ENCODE measurements at regions not wholly inside any gene's neighbourhood (a gene's known extent, or its start where the extent isn't known, plus 50 kb on each side); places are given as distances from the start of the nearest gene placed in this dataset.

- peaks cover 4% of the 10 kb centered on the region for H3K27me3 ChIP-seq (ENCODE audit: control insufficient read depth, insufficient read depth, low read length)
- DNase-seq (ENCODE audit: low read depth in 4 of 6, low spot score in 6 of 6): no peak
- WGBS (ENCODE audit: insufficient coverage): no CpG with 5 or more reads among the region's 1 CpG
- H3K27ac ChIP-seq (ENCODE audit: low read depth, low read length): no peak overlapping the region
- H3K4me1 ChIP-seq (ENCODE audit: control insufficient read depth, insufficient read depth, low read length): peaks cover 15% of the 10 kb centered on the region
- H3K9me3 ChIP-seq (ENCODE audit: control insufficient read depth, insufficient read depth, low read length): no peaks in the 10 kb centered on the region
- no peaks in the 10 kb centered on the region for H3K36me3 ChIP-seq (ENCODE audit: control insufficient read depth, insufficient read depth, low read length)
- no peak overlapping the region for H3K4me3 ChIP-seq (ENCODE audit: low read depth, low read length)
These were observed 186.8 kb upstream of the TSC22D1 start for GRCh38 chr13:44762911-44763310.

- peaks cover 4% of the 10 kb centered on the region for H3K27me3 ChIP-seq (ENCODE audit: control insufficient read depth, insufficient read depth, low read length)
- no peak overlapping the region for H3K27ac ChIP-seq (ENCODE audit: low read depth, low read length)
- H3K9me3 ChIP-seq (ENCODE audit: control insufficient read depth, insufficient read depth, low read length): no peaks in the 10 kb centered on the region
- no peak for DNase-seq (ENCODE audit: low read depth in 4 of 6, low spot score in 6 of 6)
- 86% methylated on average over 1 of the region's 1 CpG for WGBS (ENCODE audit: insufficient coverage)
- H3K36me3 ChIP-seq (ENCODE audit: control insufficient read depth, insufficient read depth, low read length): no peaks in the 10 kb centered on the region
- H3K4me3 ChIP-seq (ENCODE audit: low read depth, low read length): no peak overlapping the region
- H3K4me1 ChIP-seq (ENCODE audit: control insufficient read depth, insufficient read depth, low read length): peaks cover 15% of the 10 kb centered on the region
These were observed 184.3 kb upstream of the TSC22D1 start for GRCh38 chr13:44760434-44760833.

- no peaks in the 10 kb centered on the region for H3K36me3 ChIP-seq (ENCODE audit: control insufficient read depth, insufficient read depth, low read length)
- H3K27me3 ChIP-seq (ENCODE audit: control insufficient read depth, insufficient read depth, low read length): peaks cover 4% of the 10 kb centered on the region
- H3K4me3 ChIP-seq (ENCODE audit: low read depth, low read length): no peak overlapping the region
- H3K27ac ChIP-seq (ENCODE audit: low read depth, low read length): no peak overlapping the region
- 68% methylated on average over 5 of the region's 6 CpGs for WGBS (ENCODE audit: insufficient coverage)
- H3K4me1 ChIP-seq (ENCODE audit: control insufficient read depth, insufficient read depth, low read length): peaks cover 13% of the 10 kb centered on the region
- no peaks in the 10 kb centered on the region for H3K9me3 ChIP-seq (ENCODE audit: control insufficient read depth, insufficient read depth, low read length)
- DNase-seq (ENCODE audit: low read depth in 4 of 6, low spot score in 6 of 6): peak in 1 of 6 donors; percentile 34
These were observed 183.5 kb upstream of the TSC22D1 start for GRCh38 chr13:44759384-44760360.

- no peak overlapping the region for H3K4me3 ChIP-seq (ENCODE audit: low read depth, low read length)
- H3K27ac ChIP-seq (ENCODE audit: low read depth, low read length): no peak overlapping the region
- peaks cover 5% of the 10 kb centered on the region for H3K4me1 ChIP-seq (ENCODE audit: control insufficient read depth, insufficient read depth, low read length)
- H3K27me3 ChIP-seq (ENCODE audit: control insufficient read depth, insufficient read depth, low read length): no peaks in the 10 kb centered on the region
- no peaks in the 10 kb centered on the region for H3K36me3 ChIP-seq (ENCODE audit: control insufficient read depth, insufficient read depth, low read length)
- 70% methylated on average over 9 of the region's 11 CpGs for WGBS (ENCODE audit: insufficient coverage)
- DNase-seq (ENCODE audit: low read depth in 4 of 6, low spot score in 6 of 6): peak in 1 of 6 donors; percentile 61
- no peaks in the 10 kb centered on the region for H3K9me3 ChIP-seq (ENCODE audit: control insufficient read depth, insufficient read depth, low read length)
These were observed 182.7 kb upstream of the TSC22D1 start for GRCh38 chr13:44758630-44759383.

GRCh38 chr13:44757671-44758070, 181.5 kb upstream of the TSC22D1 start:
- H3K4me1 ChIP-seq (ENCODE audit: control insufficient read depth, insufficient read depth, low read length): no peaks in the 10 kb centered on the region
- no peaks in the 10 kb centered on the region for H3K27me3 ChIP-seq (ENCODE audit: control insufficient read depth, insufficient read depth, low read length)
- 88% methylated on average over 1 of the region's 3 CpGs for WGBS (ENCODE audit: insufficient coverage)
- H3K9me3 ChIP-seq (ENCODE audit: control insufficient read depth, insufficient read depth, low read length): no peaks in the 10 kb centered on the region
- H3K4me3 ChIP-seq (ENCODE audit: low read depth, low read length): no peak overlapping the region
- H3K27ac ChIP-seq (ENCODE audit: low read depth, low read length): no peak overlapping the region
- no peak for DNase-seq (ENCODE audit: low read depth in 4 of 6, low spot score in 6 of 6)
- no peaks in the 10 kb centered on the region for H3K36me3 ChIP-seq (ENCODE audit: control insufficient read depth, insufficient read depth, low read length)

GRCh38 chr13:44756276-44756810, 180.2 kb upstream of the TSC22D1 start:
- Histone ChIP-seq H3K4me3 (ENCODE audit: low read depth, low read length) (no peak overlapping the region), H3K4me1 (ENCODE audit: control insufficient read depth, insufficient read depth, low read length) (no peaks in the 10 kb centered on the region), H3K27ac (ENCODE audit: low read depth, low read length) (no peak overlapping the region), H3K27me3 (ENCODE audit: control insufficient read depth, insufficient read depth, low read length) (no peaks in the 10 kb centered on the region), H3K36me3 (ENCODE audit: control insufficient read depth, insufficient read depth, low read length) (no peaks in the 10 kb centered on the region), H3K9me3 (ENCODE audit: control insufficient read depth, insufficient read depth, low read length) (no peaks in the 10 kb centered on the region)
- 89% methylated on average over 1 of the region's 4 CpGs for WGBS (ENCODE audit: insufficient coverage)
- DNase-seq (ENCODE audit: low read depth in 4 of 6, low spot score in 6 of 6): no peak

GRCh38 chr13:44755872-44756271, 179.7 kb upstream of the TSC22D1 start:
- H3K27ac ChIP-seq (ENCODE audit: low read depth, low read length): no peak overlapping the region
- no peaks in the 10 kb centered on the region for H3K9me3 ChIP-seq (ENCODE audit: control insufficient read depth, insufficient read depth, low read length)
- no CpG with 5 or more reads among the region's 6 CpGs for WGBS (ENCODE audit: insufficient coverage)
- H3K36me3 ChIP-seq (ENCODE audit: control insufficient read depth, insufficient read depth, low read length): no peaks in the 10 kb centered on the region
- H3K27me3 ChIP-seq (ENCODE audit: control insufficient read depth, insufficient read depth, low read length): no peaks in the 10 kb centered on the region
- DNase-seq (ENCODE audit: low read depth in 4 of 6, low spot score in 6 of 6): no peak
- no peaks in the 10 kb centered on the region for H3K4me1 ChIP-seq (ENCODE audit: control insufficient read depth, insufficient read depth, low read length)
- no peak overlapping the region for H3K4me3 ChIP-seq (ENCODE audit: low read depth, low read length)

- no peak for DNase-seq (ENCODE audit: low read depth in 4 of 6, low spot score in 6 of 6)
- no peaks in the 10 kb centered on the region for H3K36me3 ChIP-seq (ENCODE audit: control insufficient read depth, insufficient read depth, low read length)
- H3K9me3 ChIP-seq (ENCODE audit: control insufficient read depth, insufficient read depth, low read length): no peaks in the 10 kb centered on the region
- no peak overlapping the region for H3K4me3 ChIP-seq (ENCODE audit: low read depth, low read length)
- 91% methylated on average over 5 of the region's 6 CpGs for WGBS (ENCODE audit: insufficient coverage)
- no peaks in the 10 kb centered on the region for H3K27me3 ChIP-seq (ENCODE audit: control insufficient read depth, insufficient read depth, low read length)
- no peak overlapping the region for H3K27ac ChIP-seq (ENCODE audit: low read depth, low read length)
- H3K4me1 ChIP-seq (ENCODE audit: control insufficient read depth, insufficient read depth, low read length): no peaks in the 10 kb centered on the region
These were observed 176.0 kb upstream of the TSC22D1 start for GRCh38 chr13:44752164-44752563.

- DNase-seq (ENCODE audit: low read depth in 4 of 6, low spot score in 6 of 6): no peak
- Histone ChIP-seq H3K36me3 (ENCODE audit: control insufficient read depth, insufficient read depth, low read length) (no peaks in the 10 kb centered on the region), H3K27ac (ENCODE audit: low read depth, low read length) (no peak overlapping the region)
These were observed 174.5 kb upstream of the TSC22D1 start for GRCh38 chr13:44750630-44751029.

More at GRCh38 chr13:44750630-44751029, 174.5 kb upstream of the TSC22D1 start:
- WGBS (ENCODE audit: insufficient coverage): no CpG with 5 or more reads among the region's 1 CpG
- no peaks in the 10 kb centered on the region for H3K9me3 ChIP-seq (ENCODE audit: control insufficient read depth, insufficient read depth, low read length)
- H3K4me3 ChIP-seq (ENCODE audit: low read depth, low read length): no peak overlapping the region
- H3K4me1 ChIP-seq (ENCODE audit: control insufficient read depth, insufficient read depth, low read length): no peaks in the 10 kb centered on the region
- no peaks in the 10 kb centered on the region for H3K27me3 ChIP-seq (ENCODE audit: control insufficient read depth, insufficient read depth, low read length)

Measured in spinal cord (tissue), 9 donors.